GM23248 (cell line): ENCODE measurements at regions not wholly inside any gene's neighbourhood (a gene's known extent, or its start where the extent isn't known, plus 50 kb on each side); places are given as distances from the start of the nearest gene placed in this dataset.
A peak's percentile ranks its signal among the peaks of the same experiment; 100 is the strongest.

Experiments
- DNase-seq: peaks from one replicate; pipeline ENCODE4 v3.0.0-alpha.2; 2015
- H2AFZ ChIP-seq: fragments of 200-600 bp; sonication (generic); 2 replicates; pipeline ENCODE4 v1.6.1; 2016; ENCODE audit warnings: antibody characterized with exemption
- H3F3A ChIP-seq: fragments of 200-600 bp; sonication (generic); 2 replicates; pipeline ENCODE4 v1.6.1; 2016; ENCODE audit warnings: mild to moderate bottlenecking, antibody characterized with exemption, mixed run types; ENCODE audit not compliant: insufficient read depth
- H3K27ac ChIP-seq: fragments of 200-600 bp; sonication (generic); 2 replicates; pipeline ENCODE4 v1.5.1; 2016; ENCODE audit warnings: mild to moderate bottlenecking
- H3K27me3 ChIP-seq: fragments of 200-600 bp; sonication (generic); replicated peaks from 2 replicates; pipeline ENCODE4 v1.6.1; 2016; ENCODE audit warnings: mild to moderate bottlenecking; ENCODE audit not compliant: insufficient read depth
- H3K36me3 ChIP-seq: fragments of 200-600 bp; sonication (generic); 2 replicates; pipeline ENCODE4 v1.6.1; 2016; ENCODE audit warnings: low read depth, mild to moderate bottlenecking
- H3K4me1 ChIP-seq: fragments of 200-600 bp; sonication (generic); 2 replicates; pipeline ENCODE4 v1.6.1; 2016; ENCODE audit warnings: mild to moderate bottlenecking; ENCODE audit not compliant: insufficient read depth
- H3K4me2 ChIP-seq: fragments of 200-600 bp; sonication (generic); one replicate; pipeline ENCODE4 v1.6.1; 2016; ENCODE audit warnings: mild to moderate bottlenecking; ENCODE audit not compliant: unreplicated experiment
- H3K4me3 ChIP-seq: fragments of 200-600 bp; sonication (generic); 2 replicates; pipeline ENCODE4 v1.5.1; 2016; ENCODE audit warnings: mild to moderate bottlenecking
- H3K79me2 ChIP-seq: fragments of 200-600 bp; sonication (generic); 2 replicates; pipeline ENCODE4 v1.6.1; 2016; ENCODE audit warnings: mild to moderate bottlenecking; ENCODE audit not compliant: insufficient read depth
- H3K9ac ChIP-seq: fragments of 200-600 bp; sonication (generic); 2 replicates; pipeline ENCODE4 v1.6.1; 2016; ENCODE audit warnings: mild to moderate bottlenecking
- H3K9me2 ChIP-seq: fragments of 200-600 bp; sonication (generic); 2 replicates; pipeline ENCODE4 v1.6.1; 2016; ENCODE audit warnings: mixed run types, mild to moderate bottlenecking, moderate library complexity; ENCODE audit not compliant: insufficient read depth
- H3K9me3 ChIP-seq: fragments of 200-600 bp; sonication (generic); one replicate; pipeline ENCODE4 v1.6.1; 2017; ENCODE audit warnings: low read depth
- H4K20me1 ChIP-seq: fragments of 200-600 bp; sonication (generic); 2 replicates; pipeline ENCODE4 v1.6.0; 2016; ENCODE audit not compliant: insufficient read depth
- EZH2 ChIP-seq: fragments of 200-600 bp; sonication (generic); IDR thresholded peaks from 2 replicates; pipeline ENCODE4 v1.6.1; 2018; ENCODE audit warnings: antibody characterized with exemption, mild to moderate bottlenecking; ENCODE audit not compliant: insufficient read depth, poor library complexity, severe bottlenecking
- EZH2phosphoT487 ChIP-seq: fragments of 200-600 bp; sonication (generic); IDR thresholded peaks from 2 replicates; pipeline ENCODE4 v1.6.1; 2018; ENCODE audit warnings: antibody characterized with exemption, moderate library complexity, mild to moderate bottlenecking, low read depth; ENCODE audit not compliant: insufficient read depth
- WGBS, 2 experiments: methylation state at CpG; one replicate each; pipeline ENCODE4 v1.1.6; 2015 to 2017; ENCODE audit warnings: low lambda C conversion rate in 2 of 2, low coverage in 1 of 2; ENCODE audit errors: missing lambda C conversion rate in 2 of 2; 5-methylcytosine and 5-hydroxymethylcytosine counted together
- in situ Hi-C: fragments of 300-500 bp; cut with MboI; formaldehyde crosslinking; loops from 2 replicates; pipeline ENCODE4 v1.15.0; 2020

- Histone ChIP-seq H3K9ac (no peak overlapping the region), H3K4me1 (0 out of 2 replicates have a peak, but pooled peaks cover 4% of the 10 kb centered on the region), H2AFZ (peak overlapping the region; percentile 31; the same call in 1 of the 2 replicates), H3K79me2 (no peaks in the 10 kb centered on the region), H3K9me2 (no peaks in the 10 kb centered on the region), H3K36me3 (no peaks in the 10 kb centered on the region), H3F3A (no peaks in the 10 kb centered on the region), H3K27ac (no peak overlapping the region), H4K20me1 (no peaks in the 10 kb centered on the region), H3K27me3 (no peaks in the 10 kb centered on the region), H3K4me2 (no peak overlapping the region), H3K4me3 (no peak overlapping the region), H3K9me3 (no peaks in the 10 kb centered on the region)
- DNase-seq = no peak
- TF ChIP-seq EZH2 (no peak), EZH2phosphoT487 (no peak)
- in situ Hi-C loops = no loop called here
- WGBS, 2 experiments = 55 to 62% methylated on average over 8 of the region's 8 CpGs
Observed at GRCh38 chr6:12528581-12529363, 187.8 kb upstream of the PHACTR1 start.

DNA sequence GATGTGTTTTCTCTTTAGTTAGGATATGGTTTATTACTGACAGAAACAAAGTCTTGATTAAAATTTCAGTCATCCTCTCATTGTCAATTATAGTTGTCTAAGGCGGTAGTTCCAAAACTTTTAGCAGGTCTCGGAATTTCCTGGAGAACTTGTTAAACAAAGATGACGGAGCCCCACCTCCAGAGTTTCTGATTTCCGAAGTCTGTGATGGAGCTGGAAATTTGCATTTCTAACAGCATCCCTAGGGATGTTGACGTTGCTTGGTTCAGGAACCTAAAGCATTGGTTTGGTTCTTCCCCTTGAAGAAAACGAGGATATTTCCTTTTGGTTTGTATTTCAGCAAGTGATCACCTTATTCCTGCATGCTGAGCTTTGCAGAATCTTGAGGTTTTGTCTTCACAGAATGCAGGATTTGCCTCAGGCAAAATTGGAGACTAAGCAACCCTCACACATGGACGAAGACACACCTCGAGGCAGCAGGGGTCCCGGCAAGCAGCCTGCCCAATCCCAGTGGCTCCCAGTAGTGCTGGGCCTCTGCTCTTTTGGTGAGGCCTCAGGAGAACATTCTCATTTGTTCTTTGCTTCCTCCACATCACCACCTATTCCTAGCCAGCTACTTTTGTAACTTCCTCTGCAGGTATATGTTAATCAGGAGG is 187.1 kb upstream of the PHACTR1 start:
- no peak overlapping the region for H3K27ac ChIP-seq
- in situ Hi-C loops = no loop called here
- no peak overlapping the region for H3K4me2 ChIP-seq
- no peak overlapping the region for H2AFZ ChIP-seq
- DNase-seq = no peak
- TF ChIP-seq EZH2phosphoT487 (no peak), EZH2 (no peak)
- no peaks in the 10 kb centered on the region for H3K36me3 ChIP-seq
- no peak overlapping the region for H3K9ac ChIP-seq
- 90 to 92% methylated on average over 9 of the region's 9 CpGs for WGBS, 2 experiments
- H4K20me1 ChIP-seq = no peaks in the 10 kb centered on the region
- H3F3A ChIP-seq = no peaks in the 10 kb centered on the region
- 0 out of 2 replicates have a peak, but pooled peaks cover 4% of the 10 kb centered on the region for H3K4me1 ChIP-seq
- no peaks in the 10 kb centered on the region for H3K79me2 ChIP-seq
- no peaks in the 10 kb centered on the region for H3K27me3 ChIP-seq
- no peaks in the 10 kb centered on the region for H3K9me2 ChIP-seq
- no peak overlapping the region for H3K4me3 ChIP-seq
- no peaks in the 10 kb centered on the region for H3K9me3 ChIP-seq

GRCh38 chr6:12530345-12530744 is 186.2 kb upstream of the PHACTR1 start:
- H3K9me2 ChIP-seq = no peaks in the 10 kb centered on the region
- no peaks in the 10 kb centered on the region for H3K27me3 ChIP-seq
- H4K20me1 ChIP-seq = no peaks in the 10 kb centered on the region
- no peaks in the 10 kb centered on the region for H3K36me3 ChIP-seq
- no peaks in the 10 kb centered on the region for H3K9me3 ChIP-seq
- no peak overlapping the region for H2AFZ ChIP-seq
- H3K79me2 ChIP-seq = no peaks in the 10 kb centered on the region
- in situ Hi-C loops = no loop called here
- TF ChIP-seq EZH2 = no peak
- no peak for TF ChIP-seq EZH2phosphoT487
- no peak overlapping the region for H3K4me2 ChIP-seq
- no peak for DNase-seq
- 75 to 88% methylated on average over 2 of the region's 2 CpGs for WGBS, 2 experiments
- H3K4me3 ChIP-seq = no peak overlapping the region
- H3K9ac ChIP-seq = no peak overlapping the region
- H3K27ac ChIP-seq = no peak overlapping the region
- H3K4me1 ChIP-seq = 0 out of 2 replicates have a peak, but pooled peaks cover 4% of the 10 kb centered on the region
- no peaks in the 10 kb centered on the region for H3F3A ChIP-seq

DNA sequence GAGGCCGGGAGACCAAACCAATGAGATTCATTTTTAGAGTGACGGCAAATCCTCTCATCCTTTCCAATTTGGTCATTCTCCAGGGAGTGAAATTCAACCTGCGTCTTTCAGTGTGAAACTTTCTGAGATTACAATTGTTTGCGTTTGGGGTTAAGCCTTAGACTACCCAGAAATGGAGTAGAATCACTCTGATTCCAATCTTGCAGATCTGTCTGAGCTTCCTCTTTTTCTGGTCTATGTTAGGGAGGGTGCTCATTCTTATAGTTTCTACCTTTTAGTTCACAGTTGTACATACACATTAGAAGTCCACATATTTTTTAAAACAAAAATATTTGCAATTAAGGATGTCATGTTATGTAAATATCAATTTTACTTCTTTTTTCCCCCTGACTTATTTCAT is 183.0 kb upstream of the PHACTR1 start:
- Histone ChIP-seq H3K27ac (no peak overlapping the region), H3K9me3 (no peaks in the 10 kb centered on the region), H4K20me1 (no peaks in the 10 kb centered on the region), H2AFZ (no peak overlapping the region), H3K4me1 (no peaks in the 10 kb centered on the region; the same call in 1 of the 2 replicates), H3K4me3 (no peak overlapping the region), H3K9ac (no peak overlapping the region), H3K4me2 (no peak overlapping the region), H3K9me2 (no peaks in the 10 kb centered on the region), H3K79me2 (no peaks in the 10 kb centered on the region), H3K36me3 (no peaks in the 10 kb centered on the region), H3K27me3 (no peaks in the 10 kb centered on the region), H3F3A (no peaks in the 10 kb centered on the region)
- DNase-seq = no peak
- in situ Hi-C loops = no loop called here
- WGBS, 2 experiments = 88 to 93% methylated on average over 4 of the region's 4 CpGs
- TF ChIP-seq EZH2 = no peak
- TF ChIP-seq EZH2phosphoT487 = no peak
